Neural progenitor cell (in vitro differentiated cells): ENCODE measurements at regions not wholly inside any gene's neighbourhood (a gene's known extent, or its start where the extent isn't known, plus 50 kb on each side); places are given as distances from the start of the nearest gene placed in this dataset.

ENCODE experiments used
- EZH2 ChIP-seq: fragments of 200-600 bp; sonication (generic); IDR thresholded peaks from 2 replicates; pipeline ENCODE4 v1.6.1; 2017; ENCODE audit warnings: antibody characterized with exemption, mild to moderate bottlenecking, moderate library complexity
- TF ChIP-seq, protein P1 (sequence below): fragments of 200-600 bp; sonication (generic); IDR thresholded peaks from 2 replicates; pipeline ENCODE4 v1.5.1; 2017; ENCODE audit warnings: antibody characterized with exemption, mild to moderate bottlenecking

DNA sequence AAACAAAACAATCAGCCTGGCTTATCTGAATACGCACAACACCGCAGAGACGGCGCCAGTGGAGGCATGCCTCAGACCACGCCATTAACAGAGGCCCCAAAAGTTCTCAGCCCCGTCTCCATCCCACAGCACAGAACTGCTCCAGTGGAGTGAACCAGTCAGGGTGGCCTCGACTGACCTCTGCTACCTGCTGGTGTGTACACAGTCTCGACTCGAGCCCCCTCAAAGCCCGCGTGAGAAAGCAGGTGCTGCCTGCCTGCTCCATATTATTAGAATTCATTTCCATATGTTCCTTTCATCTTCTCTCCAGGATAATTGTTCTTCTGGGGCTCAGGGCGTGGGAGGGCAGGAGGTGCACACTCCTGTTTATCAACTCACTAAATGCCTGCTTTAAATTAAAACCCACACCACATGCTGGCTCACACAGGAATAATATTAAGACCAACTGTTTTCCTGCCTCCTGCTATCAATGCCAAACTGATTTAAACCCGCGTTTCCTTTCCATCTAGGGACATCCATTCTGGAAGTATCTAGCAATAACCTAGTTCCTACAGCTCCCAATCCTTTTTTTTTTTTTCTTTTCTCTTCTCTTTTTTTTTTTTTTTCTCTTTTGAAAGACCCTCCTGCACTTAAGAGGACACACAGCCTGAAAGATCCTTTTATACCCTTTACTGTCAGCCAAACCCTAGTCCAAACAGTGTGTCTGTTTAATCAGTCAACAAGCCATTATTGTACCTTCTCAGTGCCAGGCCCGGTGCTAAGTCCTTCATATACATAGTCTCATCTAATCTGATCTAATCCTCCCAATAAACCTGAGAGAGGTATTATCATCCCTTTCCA is 101.2 kb downstream of the TLE3 start:
- TF ChIP-seq, protein P1, sequence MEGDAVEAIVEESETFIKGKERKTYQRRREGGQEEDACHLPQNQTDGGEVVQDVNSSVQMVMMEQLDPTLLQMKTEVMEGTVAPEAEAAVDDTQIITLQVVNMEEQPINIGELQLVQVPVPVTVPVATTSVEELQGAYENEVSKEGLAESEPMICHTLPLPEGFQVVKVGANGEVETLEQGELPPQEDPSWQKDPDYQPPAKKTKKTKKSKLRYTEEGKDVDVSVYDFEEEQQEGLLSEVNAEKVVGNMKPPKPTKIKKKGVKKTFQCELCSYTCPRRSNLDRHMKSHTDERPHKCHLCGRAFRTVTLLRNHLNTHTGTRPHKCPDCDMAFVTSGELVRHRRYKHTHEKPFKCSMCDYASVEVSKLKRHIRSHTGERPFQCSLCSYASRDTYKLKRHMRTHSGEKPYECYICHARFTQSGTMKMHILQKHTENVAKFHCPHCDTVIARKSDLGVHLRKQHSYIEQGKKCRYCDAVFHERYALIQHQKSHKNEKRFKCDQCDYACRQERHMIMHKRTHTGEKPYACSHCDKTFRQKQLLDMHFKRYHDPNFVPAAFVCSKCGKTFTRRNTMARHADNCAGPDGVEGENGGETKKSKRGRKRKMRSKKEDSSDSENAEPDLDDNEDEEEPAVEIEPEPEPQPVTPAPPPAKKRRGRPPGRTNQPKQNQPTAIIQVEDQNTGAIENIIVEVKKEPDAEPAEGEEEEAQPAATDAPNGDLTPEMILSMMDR, result no peak
- TF ChIP-seq EZH2, result no peak
